ENCODE measurements at regions not wholly inside any gene's neighbourhood (a gene's known extent, or its start where the extent isn't known, plus 50 kb on each side); places are given as distances from the start of the nearest gene placed in this dataset.

DNA sequence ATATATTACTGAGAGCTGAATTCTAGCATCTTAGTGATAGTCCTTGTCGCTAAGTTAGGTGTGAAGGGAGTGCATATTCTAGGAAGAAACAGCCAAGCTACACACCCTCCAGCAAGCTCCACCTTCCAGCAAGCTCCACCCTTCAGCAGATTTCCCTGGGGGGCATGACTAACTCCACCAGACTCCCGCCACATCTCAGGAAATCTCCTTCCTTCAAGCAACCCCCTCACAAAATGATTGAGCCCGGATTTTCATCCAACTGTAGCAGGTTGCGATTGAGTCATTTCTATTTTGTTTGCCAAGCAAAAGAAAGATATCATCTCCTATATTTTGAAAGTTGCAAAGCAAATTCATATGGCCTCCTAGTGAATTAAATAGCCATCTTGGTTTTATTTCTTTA lies 162.1 kb upstream of the TMTC4 start:
- no peak for TF ChIP-seq EZH2 (IDR thresholded peaks at IDR 0.05; ENCODE audit: low read length)
- TF ChIP-seq, protein P1, sequence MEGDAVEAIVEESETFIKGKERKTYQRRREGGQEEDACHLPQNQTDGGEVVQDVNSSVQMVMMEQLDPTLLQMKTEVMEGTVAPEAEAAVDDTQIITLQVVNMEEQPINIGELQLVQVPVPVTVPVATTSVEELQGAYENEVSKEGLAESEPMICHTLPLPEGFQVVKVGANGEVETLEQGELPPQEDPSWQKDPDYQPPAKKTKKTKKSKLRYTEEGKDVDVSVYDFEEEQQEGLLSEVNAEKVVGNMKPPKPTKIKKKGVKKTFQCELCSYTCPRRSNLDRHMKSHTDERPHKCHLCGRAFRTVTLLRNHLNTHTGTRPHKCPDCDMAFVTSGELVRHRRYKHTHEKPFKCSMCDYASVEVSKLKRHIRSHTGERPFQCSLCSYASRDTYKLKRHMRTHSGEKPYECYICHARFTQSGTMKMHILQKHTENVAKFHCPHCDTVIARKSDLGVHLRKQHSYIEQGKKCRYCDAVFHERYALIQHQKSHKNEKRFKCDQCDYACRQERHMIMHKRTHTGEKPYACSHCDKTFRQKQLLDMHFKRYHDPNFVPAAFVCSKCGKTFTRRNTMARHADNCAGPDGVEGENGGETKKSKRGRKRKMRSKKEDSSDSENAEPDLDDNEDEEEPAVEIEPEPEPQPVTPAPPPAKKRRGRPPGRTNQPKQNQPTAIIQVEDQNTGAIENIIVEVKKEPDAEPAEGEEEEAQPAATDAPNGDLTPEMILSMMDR (optimal IDR thresholded peaks at IDR 0.05 in 1 of 3, IDR thresholded peaks at IDR 0.05 in 1 of 3, conservative IDR thresholded peaks at IDR 0.05 in 1 of 3; ENCODE audit: extremely low read depth in 1 of 3, insufficient read depth in 2 of 3, low read length in 3 of 3): no peak
